ENCODE measurements at regions not wholly inside any gene's neighbourhood (a gene's known extent, or its start where the extent isn't known, plus 50 kb on each side); places are given as distances from the start of the nearest gene placed in this dataset.

GRCh38 chr12:5247144-5247543 lies 184.8 kb upstream of the NTF3 start:
- TF ChIP-seq CTCF (IDR thresholded peaks at IDR 0.05) (no peak), ZFX (IDR thresholded peaks at IDR 0.05; ENCODE audit: borderline replicate concordance) (no peak)
